ENCODE measurements at regions not wholly inside any gene's neighbourhood (a gene's known extent, or its start where the extent isn't known, plus 50 kb on each side); places are given as distances from the start of the nearest gene placed in this dataset.

GRCh38 chr18:41618147-41618546 is 336.9 kb upstream of the PIK3C3 start:
- no peaks in the 10 kb centered on the region for H3K27me3 Mint-ChIP-seq (ENCODE audit: low read depth)
- H3K9me3 Mint-ChIP-seq, result no peaks in the 10 kb centered on the region
- H3K27ac Mint-ChIP-seq, result no peak overlapping the region
- no peaks in the 10 kb centered on the region for H3K36me3 Mint-ChIP-seq (ENCODE audit: low read depth)
- no peaks in the 10 kb centered on the region for H3K4me1 Mint-ChIP-seq (ENCODE audit: low read depth)
- no peak overlapping the region for H3K4me3 Mint-ChIP-seq

GRCh38 chr18:41617647-41618046 is 337.4 kb upstream of the PIK3C3 start:
- H3K27ac Mint-ChIP-seq, result no peak overlapping the region
- H3K36me3 Mint-ChIP-seq (ENCODE audit: low read depth), result no peaks in the 10 kb centered on the region
- H3K27me3 Mint-ChIP-seq (ENCODE audit: low read depth), result no peaks in the 10 kb centered on the region
- H3K4me1 Mint-ChIP-seq (ENCODE audit: low read depth), result no peaks in the 10 kb centered on the region
- H3K9me3 Mint-ChIP-seq, result no peaks in the 10 kb centered on the region
- H3K4me3 Mint-ChIP-seq, result no peak overlapping the region

GRCh38 chr18:41613003-41613609 is 341.9 kb upstream of the PIK3C3 start:
- peaks cover 11% of the 10 kb centered on the region for H3K9me3 Mint-ChIP-seq
- H3K27ac Mint-ChIP-seq, result no peak overlapping the region
- no peaks in the 10 kb centered on the region for H3K36me3 Mint-ChIP-seq (ENCODE audit: low read depth)
- no peaks in the 10 kb centered on the region for H3K27me3 Mint-ChIP-seq (ENCODE audit: low read depth)
- H3K4me1 Mint-ChIP-seq (ENCODE audit: low read depth), result no peaks in the 10 kb centered on the region
- H3K4me3 Mint-ChIP-seq, result no peak overlapping the region

DNA sequence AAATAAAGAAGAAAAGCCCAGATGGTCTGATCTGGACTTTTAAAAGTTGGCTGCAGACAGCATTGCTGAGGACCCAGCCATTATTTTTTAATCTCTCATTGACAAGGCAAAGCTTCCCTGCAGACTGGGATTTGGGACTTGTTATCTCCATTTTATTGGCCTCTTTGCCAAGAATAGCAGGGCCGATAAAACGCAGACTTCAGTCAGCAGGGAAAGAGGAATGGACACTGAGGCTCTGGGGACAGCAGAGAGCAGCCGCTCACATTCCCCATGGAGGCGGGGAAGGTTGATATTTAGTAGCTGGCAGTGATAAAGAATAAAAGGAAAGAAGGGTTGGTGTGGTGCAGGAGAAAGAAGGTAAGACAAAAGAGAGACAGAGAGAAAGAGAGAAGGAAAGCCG is 350.1 kb upstream of the PIK3C3 start:
- Mint-ChIP-seq H3K4me3 (no peak overlapping the region), H3K27me3 (ENCODE audit: low read depth) (no peaks in the 10 kb centered on the region), H3K36me3 (ENCODE audit: low read depth) (no peaks in the 10 kb centered on the region), H3K27ac (no peak overlapping the region), H3K4me1 (ENCODE audit: low read depth) (no peaks in the 10 kb centered on the region), H3K9me3 (peaks cover 11% of the 10 kb centered on the region)

GRCh38 chr18:41602034-41602433 is 353.0 kb upstream of the PIK3C3 start:
- Mint-ChIP-seq H3K4me1 (ENCODE audit: low read depth) (no peaks in the 10 kb centered on the region), H3K4me3 (no peak overlapping the region), H3K27ac (no peak overlapping the region), H3K9me3 (no peaks in the 10 kb centered on the region), H3K36me3 (ENCODE audit: low read depth) (no peaks in the 10 kb centered on the region), H3K27me3 (ENCODE audit: low read depth) (no peaks in the 10 kb centered on the region)

GRCh38 chr18:41600693-41601391 is 354.2 kb upstream of the PIK3C3 start:
- Mint-ChIP-seq H3K9me3 (no peaks in the 10 kb centered on the region), H3K36me3 (ENCODE audit: low read depth) (no peaks in the 10 kb centered on the region), H3K4me3 (no peak overlapping the region), H3K4me1 (ENCODE audit: low read depth) (no peaks in the 10 kb centered on the region), H3K27me3 (ENCODE audit: low read depth) (no peaks in the 10 kb centered on the region), H3K27ac (no peak overlapping the region)

DNA sequence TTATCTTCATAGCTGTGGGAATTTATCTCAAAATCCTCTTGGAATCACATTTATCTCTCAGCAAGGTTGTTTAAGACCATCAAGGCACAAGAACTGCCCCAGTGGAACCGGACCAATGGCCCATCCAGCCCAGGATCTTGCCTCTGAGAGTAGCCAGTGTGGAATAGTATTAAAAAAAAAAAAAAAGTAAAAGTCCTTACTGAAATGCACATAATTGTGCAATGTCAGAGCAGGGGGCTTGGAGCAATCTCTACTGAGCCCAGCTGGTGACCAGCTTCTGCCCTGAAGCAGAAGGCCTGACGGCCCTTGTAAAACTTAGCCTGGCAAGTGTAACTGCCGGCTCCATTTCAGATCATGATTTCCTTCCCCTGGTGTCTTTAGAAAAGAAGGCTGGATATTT is 355.6 kb upstream of the PIK3C3 start:
- Mint-ChIP-seq H3K4me3 (no peak overlapping the region), H3K36me3 (ENCODE audit: low read depth) (no peaks in the 10 kb centered on the region), H3K27ac (no peak overlapping the region), H3K4me1 (ENCODE audit: low read depth) (no peaks in the 10 kb centered on the region), H3K27me3 (ENCODE audit: low read depth) (no peaks in the 10 kb centered on the region), H3K9me3 (no peaks in the 10 kb centered on the region)

GRCh38 chr18:41594582-41594981 is 360.5 kb upstream of the PIK3C3 start:
- Mint-ChIP-seq H3K36me3 (ENCODE audit: low read depth) (no peaks in the 10 kb centered on the region), H3K4me1 (ENCODE audit: low read depth) (no peaks in the 10 kb centered on the region), H3K27me3 (ENCODE audit: low read depth) (no peaks in the 10 kb centered on the region), H3K27ac (no peak overlapping the region), H3K9me3 (no peaks in the 10 kb centered on the region), H3K4me3 (no peak overlapping the region)

DNA sequence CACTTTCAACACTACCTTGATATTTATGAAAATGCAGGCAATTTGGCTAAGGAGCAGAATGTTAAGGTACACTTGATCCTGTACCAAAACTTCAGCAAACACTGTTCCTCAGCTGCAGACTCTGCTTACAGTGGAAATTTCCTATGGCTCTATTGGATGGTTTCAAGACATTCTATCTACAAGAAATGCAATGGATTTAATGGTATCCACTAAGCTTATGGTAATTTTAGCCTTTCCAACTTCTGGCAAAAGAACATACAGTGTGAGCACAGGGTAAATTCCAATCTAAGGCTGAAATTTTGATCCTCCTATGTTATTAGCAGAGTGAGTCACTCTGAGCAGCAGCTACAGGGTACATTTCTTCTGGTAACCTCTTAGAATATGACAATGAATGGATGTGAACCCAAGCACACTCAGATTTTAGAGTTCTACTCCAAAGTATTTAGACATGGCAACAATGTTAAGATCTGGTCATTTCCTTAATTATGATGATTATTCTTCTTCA is 361.8 kb upstream of the PIK3C3 start:
- Mint-ChIP-seq H3K36me3 (ENCODE audit: low read depth) (no peaks in the 10 kb centered on the region), H3K27me3 (ENCODE audit: low read depth) (no peaks in the 10 kb centered on the region), H3K9me3 (no peaks in the 10 kb centered on the region), H3K27ac (no peak overlapping the region), H3K4me3 (no peak overlapping the region), H3K4me1 (ENCODE audit: low read depth) (no peaks in the 10 kb centered on the region)

GRCh38 chr18:41587976-41588375 is 367.1 kb upstream of the PIK3C3 start:
- peaks cover 3% of the 10 kb centered on the region for H3K9me3 Mint-ChIP-seq
- no peak overlapping the region for H3K27ac Mint-ChIP-seq

DNA sequence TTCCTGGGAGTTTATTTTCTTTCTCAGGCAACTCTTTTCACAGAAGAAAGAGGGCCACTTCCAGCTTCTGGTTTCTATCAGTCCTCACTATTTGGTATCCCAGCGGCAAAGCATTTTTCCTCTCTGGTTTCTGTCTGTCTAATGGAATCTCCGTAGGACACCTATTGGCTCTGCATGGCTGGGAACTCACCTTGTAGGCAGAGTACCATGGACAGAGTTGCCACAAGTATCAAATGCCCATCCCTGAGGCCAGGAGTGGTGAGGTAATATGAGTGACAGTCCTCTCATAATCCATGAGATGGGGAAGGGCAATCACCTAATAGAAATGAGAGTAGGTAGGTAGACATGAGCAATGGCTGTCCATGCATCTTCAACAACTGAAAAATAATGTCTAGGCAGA is 369.5 kb upstream of the PIK3C3 start:
- H3K4me1 Mint-ChIP-seq (ENCODE audit: low read depth), result no peaks in the 10 kb centered on the region
- H3K36me3 Mint-ChIP-seq (ENCODE audit: low read depth), result no peaks in the 10 kb centered on the region
- no peaks in the 10 kb centered on the region for H3K27me3 Mint-ChIP-seq (ENCODE audit: low read depth)
- no peak overlapping the region for H3K27ac Mint-ChIP-seq
- H3K9me3 Mint-ChIP-seq, result peaks cover 3% of the 10 kb centered on the region
- H3K4me3 Mint-ChIP-seq, result no peak overlapping the region

More at GRCh38 chr18:41587976-41588375, 367.1 kb upstream of the PIK3C3 start:
- H3K4me3 Mint-ChIP-seq, result no peak overlapping the region
- no peaks in the 10 kb centered on the region for H3K4me1 Mint-ChIP-seq (ENCODE audit: low read depth)
- H3K27me3 Mint-ChIP-seq (ENCODE audit: low read depth), result no peaks in the 10 kb centered on the region
- H3K36me3 Mint-ChIP-seq (ENCODE audit: low read depth), result no peaks in the 10 kb centered on the region

DNA sequence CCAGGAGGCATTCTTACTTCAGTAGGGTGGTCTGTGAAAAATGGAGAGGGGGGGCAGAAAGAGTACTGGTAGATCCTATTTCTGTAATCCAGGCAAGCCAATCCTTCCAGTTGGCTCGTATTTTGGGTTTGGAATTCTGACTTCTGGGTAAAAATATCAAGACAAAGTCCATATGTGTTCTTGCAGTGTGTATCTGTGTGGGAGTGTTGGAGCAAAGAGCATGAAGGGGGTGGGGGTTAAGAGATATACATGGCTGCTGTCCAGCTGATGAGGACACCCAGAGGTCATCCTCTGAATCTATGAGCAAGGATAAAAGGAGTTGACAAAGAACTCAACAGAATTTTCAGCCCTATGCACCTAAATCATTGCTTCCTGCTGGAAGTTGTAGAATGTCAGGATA is 375.8 kb upstream of the PIK3C3 start:
- Mint-ChIP-seq H3K4me3 (no peak overlapping the region), H3K36me3 (ENCODE audit: low read depth) (no peaks in the 10 kb centered on the region), H3K9me3 (peaks cover 3% of the 10 kb centered on the region), H3K27me3 (ENCODE audit: low read depth) (no peaks in the 10 kb centered on the region), H3K27ac (no peak overlapping the region), H3K4me1 (ENCODE audit: low read depth) (no peaks in the 10 kb centered on the region)

DNA sequence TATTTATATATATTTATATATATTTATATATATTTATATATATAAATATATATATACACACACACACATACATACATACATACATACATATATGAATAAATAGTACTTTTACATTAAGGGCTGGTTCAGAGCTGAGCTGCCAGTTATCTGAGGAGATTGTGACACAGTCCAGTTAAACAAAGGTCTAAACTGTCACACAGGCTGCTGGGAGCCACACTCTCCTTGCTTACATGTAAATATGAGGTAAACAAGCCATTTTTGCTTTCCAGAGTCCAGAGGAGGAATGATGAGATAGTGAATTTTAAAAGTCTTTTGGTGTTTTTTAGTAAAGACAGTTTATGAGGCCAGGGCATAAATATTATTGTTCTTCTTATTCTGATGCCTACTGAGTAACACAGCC is 377.5 kb upstream of the PIK3C3 start:
- Mint-ChIP-seq H3K4me1 (ENCODE audit: low read depth) (no peaks in the 10 kb centered on the region), H3K27ac (no peak overlapping the region), H3K9me3 (no peaks in the 10 kb centered on the region), H3K27me3 (ENCODE audit: low read depth) (no peaks in the 10 kb centered on the region), H3K36me3 (ENCODE audit: low read depth) (no peaks in the 10 kb centered on the region), H3K4me3 (no peak overlapping the region)

DNA sequence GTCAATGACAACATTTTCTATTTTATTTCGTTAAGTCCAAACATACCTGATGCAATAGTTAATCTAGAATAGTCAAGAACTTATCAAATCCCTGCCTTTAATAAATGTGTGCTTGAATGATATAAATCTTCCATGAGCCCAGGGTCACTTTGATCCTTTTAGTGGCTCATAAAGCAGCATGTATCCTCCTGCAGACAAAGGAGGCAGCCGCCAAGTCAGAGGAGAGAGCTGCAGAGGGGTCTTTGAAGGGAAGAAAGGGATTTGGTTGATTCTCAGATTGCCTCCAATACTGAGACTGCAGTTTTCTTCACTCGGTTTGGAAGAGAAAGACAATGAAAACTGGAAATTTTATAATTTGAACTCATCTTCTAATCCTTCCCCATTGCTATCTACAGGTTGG is 378.4 kb upstream of the PIK3C3 start:
- no peaks in the 10 kb centered on the region for H3K36me3 Mint-ChIP-seq (ENCODE audit: low read depth)
- no peaks in the 10 kb centered on the region for H3K9me3 Mint-ChIP-seq
- H3K27ac Mint-ChIP-seq, result no peak overlapping the region
- no peak overlapping the region for H3K4me3 Mint-ChIP-seq
- H3K27me3 Mint-ChIP-seq (ENCODE audit: low read depth), result no peaks in the 10 kb centered on the region
- no peaks in the 10 kb centered on the region for H3K4me1 Mint-ChIP-seq (ENCODE audit: low read depth)

DNA sequence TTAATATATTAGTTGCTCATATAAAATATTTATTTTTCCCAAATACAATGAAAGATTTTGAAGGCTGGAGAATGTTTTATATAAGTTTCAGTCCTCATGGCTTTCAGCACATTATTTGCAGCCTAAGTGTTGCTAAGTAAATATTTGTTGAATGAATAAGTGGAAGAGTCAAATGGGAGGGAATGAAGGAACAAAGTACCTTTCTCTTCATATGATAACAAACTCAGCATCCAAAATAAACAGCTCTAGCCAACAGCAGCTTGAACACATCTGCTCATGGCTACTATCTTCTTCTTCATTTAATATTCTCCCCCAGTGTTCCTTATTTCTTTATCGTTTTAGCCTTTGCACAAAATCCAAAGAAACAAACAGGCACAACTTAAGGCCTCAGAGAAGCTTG is 385.2 kb upstream of the PIK3C3 start:
- Mint-ChIP-seq H3K27me3 (ENCODE audit: low read depth) (no peaks in the 10 kb centered on the region), H3K4me3 (no peak overlapping the region), H3K4me1 (ENCODE audit: low read depth) (no peaks in the 10 kb centered on the region), H3K9me3 (no peaks in the 10 kb centered on the region), H3K36me3 (ENCODE audit: low read depth) (no peaks in the 10 kb centered on the region), H3K27ac (no peak overlapping the region)

All from T-helper 1 cell treated with Interleukin-12 subunit alpha and Interleukin-12 subunit beta and Interleukin-4 antibody, amounts not matched to agents 30 μg/mL and 1 μg/mL, for 36 hours (primary cell).